Loucy (cell line): ENCODE measurements at regions not wholly inside any gene's neighbourhood (a gene's known extent, or its start where the extent isn't known, plus 50 kb on each side); places are given as distances from the start of the nearest gene placed in this dataset.
"Not testable (repeated sequence)": the region's sequence is repeated elsewhere in the genome, so short reads cannot be mapped to it uniquely, and the experiment has no call there.

Experiments
- H2AFZ ChIP-seq: fragments of 200-600 bp; sonication (generic); 2 replicates; pipeline ENCODE4 v1.6.0; 2016; ENCODE audit warnings: antibody characterized with exemption, mild to moderate bottlenecking, low read length, moderate library complexity
- H3F3A ChIP-seq: fragments of 200-600 bp; 2 replicates; pipeline ENCODE4 v1.6.0; 2016; ENCODE audit warnings: antibody characterized with exemption, low read depth, mild to moderate bottlenecking
- H3K27me3 ChIP-seq: fragments of 200-600 bp; sonication (generic); 2 replicates; pipeline ENCODE4 v1.6.1; 2014; ENCODE audit warnings: low read length, mild to moderate bottlenecking; ENCODE audit not compliant: insufficient read depth, poor library complexity, severe bottlenecking
- H3K36me3 ChIP-seq: fragments of 200-600 bp; sonication (generic); 2 replicates; pipeline ENCODE4 v1.6.1; 2016; ENCODE audit warnings: low read length; ENCODE audit not compliant: insufficient read depth
- H3K4me1 ChIP-seq: fragments of 200-600 bp; sonication (generic); 2 replicates; pipeline ENCODE4 v1.5.1; 2014; ENCODE audit warnings: low read length, mild to moderate bottlenecking; ENCODE audit not compliant: insufficient read depth, poor library complexity, severe bottlenecking
- H3K4me2 ChIP-seq: fragments of 200-600 bp; sonication (generic); 2 replicates; pipeline ENCODE4 v1.6.0; 2014; ENCODE audit warnings: antibody characterized with exemption, low read length, low read depth, mild to moderate bottlenecking; ENCODE audit not compliant: poor library complexity, severe bottlenecking
- H3K4me3 ChIP-seq: fragments of 200-600 bp; sonication (generic); 2 replicates; pipeline ENCODE4 v1.5.1; 2014; ENCODE audit warnings: low read length, mild to moderate bottlenecking, mixed read lengths; ENCODE audit not compliant: poor library complexity, severe bottlenecking
- H3K79me2 ChIP-seq: fragments of 200-600 bp; sonication (generic); 2 replicates; pipeline ENCODE4 v1.6.1; 2014; ENCODE audit warnings: low read length; ENCODE audit not compliant: insufficient read depth
- H3K9ac ChIP-seq: fragments of 200-600 bp; sonication (generic); 2 replicates; pipeline ENCODE4 v1.6.0; 2014; ENCODE audit warnings: mild to moderate bottlenecking, low read depth, low read length, moderate library complexity; ENCODE audit not compliant: poor library complexity, severe bottlenecking
- H3K9me2 ChIP-seq: fragments of 200-600 bp; sonication (generic); replicated peaks from 2 replicates; pipeline ENCODE4 v1.6.1; 2016; ENCODE audit warnings: low read depth, low read length, mixed read lengths
- H3K9me3 ChIP-seq: fragments of 200-600 bp; sonication (generic); 2 replicates; pipeline ENCODE4 v1.6.1; 2014; ENCODE audit warnings: mild to moderate bottlenecking, antibody characterized with exemption, low read length, low read depth; ENCODE audit not compliant: insufficient read depth
- H4K20me1 ChIP-seq: fragments of 200-600 bp; sonication (generic); 2 replicates; pipeline ENCODE4 v1.6.0; 2014; ENCODE audit warnings: antibody characterized with exemption, low read length, mild to moderate bottlenecking; ENCODE audit not compliant: insufficient read depth, poor library complexity, severe bottlenecking
- CTCF ChIP-seq: fragments of 200-600 bp; sonication (generic); conservative IDR thresholded peaks from 2 replicates; pipeline ENCODE4 v1.5.1; 2014; ENCODE audit warnings: mild to moderate bottlenecking, antibody characterized with exemption, low read length
- EZH2phosphoT487 ChIP-seq: fragments of 200-600 bp; IDR thresholded peaks from 2 replicates; pipeline ENCODE4 v1.6.1; 2018; ENCODE audit warnings: antibody characterized with exemption, mild to moderate bottlenecking, moderate library complexity, borderline replicate concordance

- Histone ChIP-seq H4K20me1 (no peaks in the 10 kb centered on the region), H3K36me3 (no peaks in the 10 kb centered on the region), H3K9me2 (no peaks in the 10 kb centered on the region), H3K79me2 (no peaks in the 10 kb centered on the region), H2AFZ (no peak overlapping the region), H3K9me3 (no peaks in the 10 kb centered on the region), H3K4me2 (no peak overlapping the region), H3F3A (no peaks in the 10 kb centered on the region), H3K27me3 (no peaks in the 10 kb centered on the region), H3K4me3 (no peak overlapping the region), H3K4me1 (no peaks in the 10 kb centered on the region), H3K9ac (no peak overlapping the region)
- TF ChIP-seq EZH2phosphoT487 (no peak), CTCF (no peak)
These were observed 190.1 kb upstream of the ARID1B start for GRCh38 chr6:156587071-156587470.

GRCh38 chr6:156585859-156586258, 191.3 kb upstream of the ARID1B start:
- no peak for TF ChIP-seq EZH2phosphoT487
- no peak for TF ChIP-seq CTCF
- no peaks in the 10 kb centered on the region for H3K9me3 ChIP-seq
- H3K79me2 ChIP-seq, result no peaks in the 10 kb centered on the region
- no peak overlapping the region for H3K4me2 ChIP-seq
- no peak overlapping the region for H3K9ac ChIP-seq
- no peaks in the 10 kb centered on the region for H4K20me1 ChIP-seq
- no peaks in the 10 kb centered on the region for H3K4me1 ChIP-seq
- H2AFZ ChIP-seq, result no peak overlapping the region
- H3K9me2 ChIP-seq, result no peaks in the 10 kb centered on the region
- H3K4me3 ChIP-seq, result no peak overlapping the region
- H3F3A ChIP-seq, result no peaks in the 10 kb centered on the region
- H3K36me3 ChIP-seq, result no peaks in the 10 kb centered on the region
- H3K27me3 ChIP-seq, result no peaks in the 10 kb centered on the region

- H3K9me3 ChIP-seq, H3K4me3 ChIP-seq, H3K79me2 ChIP-seq, H3K27me3 ChIP-seq, H3K9ac ChIP-seq, H3K36me3 ChIP-seq, H3K4me2 ChIP-seq, H2AFZ ChIP-seq, H4K20me1 ChIP-seq, H3F3A ChIP-seq, H3K9me2 ChIP-seq, H3K4me1 ChIP-seq: not testable (repeated sequence)
These were observed 193.1 kb upstream of the ARID1B start for GRCh38 chr6:156584121-156584520.

- Histone ChIP-seq H3K9ac (no peak overlapping the region), H3K4me3 (no peak overlapping the region), H4K20me1 (no peaks in the 10 kb centered on the region), H3K9me3 (peaks cover 1% of the 10 kb centered on the region; the same call in 1 of the 2 replicates), H3K4me2 (no peak overlapping the region), H3K4me1 (no peaks in the 10 kb centered on the region), H3F3A (no peaks in the 10 kb centered on the region), H3K27me3 (no peaks in the 10 kb centered on the region), H3K36me3 (no peaks in the 10 kb centered on the region), H3K79me2 (no peaks in the 10 kb centered on the region), H3K9me2 (no peaks in the 10 kb centered on the region), H2AFZ (no peak overlapping the region)
- TF ChIP-seq EZH2phosphoT487 (no peak), CTCF (no peak)
These were observed 194.1 kb upstream of the ARID1B start for GRCh38 chr6:156583083-156583482.
